PC-3 (cell line): ENCODE measurements at regions not wholly inside any gene's neighbourhood (a gene's known extent, or its start where the extent isn't known, plus 50 kb on each side); places are given as distances from the start of the nearest gene placed in this dataset.

Experiments used
- CTCF ChIP-seq: fragments of 300-600 bp; sonication (generic); conservative IDR thresholded peaks from 2 replicates; pipeline ENCODE4 v1.5.1; 2017; ENCODE audit warnings: antibody characterized with exemption, low read depth, mild to moderate bottlenecking, low read length
- EZH2 ChIP-seq: fragments of 300-600 bp; sonication (generic); IDR thresholded peaks from one replicate; pipeline ENCODE4 v1.6.1; 2017; ENCODE audit warnings: antibody characterized with exemption, mild to moderate bottlenecking, low read length; ENCODE audit not compliant: unreplicated experiment

- TF ChIP-seq CTCF, result no peak
- no peak for TF ChIP-seq EZH2
Observed at GRCh38 chr18:61955644-61956043, 62.8 kb upstream of the RNF152 start.
